ENCODE measurements at regions not wholly inside any gene's neighbourhood (a gene's known extent, or its start where the extent isn't known, plus 50 kb on each side); places are given as distances from the start of the nearest gene placed in this dataset.
"Not testable (repeated sequence)": the region's sequence is repeated elsewhere in the genome, so short reads cannot be mapped to it uniquely, and the experiment has no call there.

DNA sequence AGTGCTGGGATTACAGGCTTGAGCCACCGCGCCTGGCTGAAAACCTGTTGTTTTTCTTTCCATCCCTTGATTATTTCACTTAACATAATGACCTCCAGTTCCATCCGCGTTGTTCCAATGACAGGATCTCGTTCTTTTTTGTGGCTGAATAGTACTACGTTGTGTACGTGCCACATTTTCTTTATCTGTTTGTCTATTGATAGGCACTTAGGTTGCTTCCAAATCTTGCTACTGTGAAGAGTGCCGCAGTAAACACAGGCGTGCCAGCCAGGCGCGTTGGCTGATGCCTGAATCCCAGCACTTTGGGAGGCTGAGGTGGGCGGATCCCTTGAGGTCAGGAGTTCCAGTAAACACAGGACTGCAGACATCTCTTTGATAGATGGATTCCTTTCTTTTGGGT is 165.1 kb downstream of the LAT start:
- intact Hi-C loops (cut with micrococcal nuclease; ENCODE audit: unreplicated experiment); TF ChIP-seq CREM (CRISPR knock-in tag; IDR thresholded peaks at IDR 0.05); FOXP1 (IDR thresholded peaks at IDR 0.05); SOX6 (IDR thresholded peaks at IDR 0.05): not testable (repeated sequence)
- TF ChIP-seq HDAC2 (CRISPR knock-in tag; IDR thresholded peaks at IDR 0.05) (peak; percentile 52; the same call in 1 of the 2 replicates), TFE3 (CRISPR knock-in tag; IDR thresholded peaks at IDR 0.05) (peak; percentile 30; the same call in 1 of the 2 replicates), RARA (CRISPR knock-in tag; IDR thresholded peaks at IDR 0.05) (peak; percentile 63), FOXA3 (CRISPR knock-in tag; IDR thresholded peaks at IDR 0.05) (peak; percentile 64), ZNF317 (CRISPR knock-in tag; IDR thresholded peaks at IDR 0.05) (peak; percentile 82), MTERF4 (CRISPR knock-in tag; IDR thresholded peaks at IDR 0.05) (peak; percentile 3; the same call in 1 of the 2 replicates), CREM (IDR thresholded peaks at IDR 0.05) (0 out of 2 replicates have a peak, but pooled peaks have one; percentile 4), ETV5 (CRISPR knock-in tag; IDR thresholded peaks at IDR 0.05; ENCODE audit: borderline replicate concordance) (peak; percentile 18; the same call in 1 of the 2 replicates), FOXP1 (CRISPR knock-in tag; IDR thresholded peaks at IDR 0.05) (peak; percentile 90), SOX6 (CRISPR knock-in tag; IDR thresholded peaks at IDR 0.05) (0 out of 2 replicates have a peak, but pooled peaks have one; percentile 10), ZNF292 (CRISPR knock-in tag; IDR thresholded peaks at IDR 0.05; ENCODE audit: borderline replicate concordance, low read depth) (0 out of 2 replicates have a peak, but pooled peaks have one; percentile 44), MED1 (CRISPR knock-in tag; IDR thresholded peaks at IDR 0.05) (peak; percentile 50; the same call in 1 of the 2 replicates), SOX5 (CRISPR knock-in tag; IDR thresholded peaks at IDR 0.05; ENCODE audit: borderline replicate concordance) (peak; percentile 69; the same call in 1 of the 2 replicates), KDM2A (CRISPR knock-in tag; IDR thresholded peaks at IDR 0.05; ENCODE audit: borderline replicate concordance, low read depth) (0 out of 2 replicates have a peak, but pooled peaks have one; percentile 12), FOXO1 (CRISPR knock-in tag; IDR thresholded peaks at IDR 0.05) (peak; percentile 72; the same call in 1 of the 2 replicates), NR2F6 (IDR thresholded peaks at IDR 0.05) (peak; percentile 48; the same call in 1 of the 2 replicates), NR2F6 (CRISPR knock-in tag; IDR thresholded peaks at IDR 0.05) (peak; percentile 83)
- TF ChIP-seq, protein P1, sequence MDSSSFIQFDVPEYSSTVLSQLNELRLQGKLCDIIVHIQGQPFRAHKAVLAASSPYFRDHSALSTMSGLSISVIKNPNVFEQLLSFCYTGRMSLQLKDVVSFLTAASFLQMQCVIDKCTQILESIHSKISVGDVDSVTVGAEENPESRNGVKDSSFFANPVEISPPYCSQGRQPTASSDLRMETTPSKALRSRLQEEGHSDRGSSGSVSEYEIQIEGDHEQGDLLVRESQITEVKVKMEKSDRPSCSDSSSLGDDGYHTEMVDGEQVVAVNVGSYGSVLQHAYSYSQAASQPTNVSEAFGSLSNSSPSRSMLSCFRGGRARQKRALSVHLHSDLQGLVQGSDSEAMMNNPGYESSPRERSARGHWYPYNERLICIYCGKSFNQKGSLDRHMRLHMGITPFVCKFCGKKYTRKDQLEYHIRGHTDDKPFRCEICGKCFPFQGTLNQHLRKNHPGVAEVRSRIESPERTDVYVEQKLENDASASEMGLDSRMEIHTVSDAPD (CRISPR knock-in tag; IDR thresholded peaks at IDR 0.05) = peak; percentile 67; the same call in 1 of the 2 replicates
- TF ChIP-seq, protein P2, sequence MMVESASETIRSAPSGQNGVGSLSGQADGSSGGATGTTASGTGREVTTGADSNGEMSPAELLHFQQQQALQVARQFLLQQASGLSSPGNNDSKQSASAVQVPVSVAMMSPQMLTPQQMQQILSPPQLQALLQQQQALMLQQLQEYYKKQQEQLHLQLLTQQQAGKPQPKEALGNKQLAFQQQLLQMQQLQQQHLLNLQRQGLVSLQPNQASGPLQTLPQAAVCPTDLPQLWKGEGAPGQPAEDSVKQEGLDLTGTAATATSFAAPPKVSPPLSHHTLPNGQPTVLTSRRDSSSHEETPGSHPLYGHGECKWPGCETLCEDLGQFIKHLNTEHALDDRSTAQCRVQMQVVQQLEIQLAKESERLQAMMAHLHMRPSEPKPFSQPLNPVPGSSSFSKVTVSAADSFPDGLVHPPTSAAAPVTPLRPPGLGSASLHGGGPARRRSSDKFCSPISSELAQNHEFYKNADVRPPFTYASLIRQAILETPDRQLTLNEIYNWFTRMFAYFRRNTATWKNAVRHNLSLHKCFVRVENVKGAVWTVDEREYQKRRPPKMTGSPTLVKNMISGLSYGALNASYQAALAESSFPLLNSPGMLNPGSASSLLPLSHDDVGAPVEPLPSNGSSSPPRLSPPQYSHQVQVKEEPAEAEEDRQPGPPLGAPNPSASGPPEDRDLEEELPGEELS (CRISPR knock-in tag; IDR thresholded peaks at IDR 0.05) = peak; percentile 85

More for the DNA sequence above, 165.1 kb downstream of the LAT start:
- peaks cover 58% of the 10 kb centered on the region for H3K4me1 ChIP-seq (ENCODE audit: insufficient read depth, low read length)
- in situ Hi-C loops (cut with HindIII; ENCODE audit: extremely low pct_ligation_motif_present, low pct_unique_long_range_greater_than_20kb); H3K9ac ChIP-seq (ENCODE audit: insufficient read depth, low read depth, low read length); H3K27ac ChIP-seq (ENCODE audit: extremely low read length, insufficient read depth, low read length); H3K9me3 ChIP-seq (ENCODE audit: low read length); H2AFZ ChIP-seq (ENCODE audit: low read length); CTCF ChIA-PET (ENCODE audit: low intra/inter-chr PET ratio, low total read pairs); H3K36me3 ChIP-seq (replicated peaks in 1 of 2; ENCODE audit: control insufficient read depth in 1 of 2, insufficient read depth in 2 of 2, low read length in 2 of 2); H3K27me3 ChIP-seq (ENCODE audit: control insufficient read depth in 1 of 2, insufficient read depth in 2 of 2, low read length in 2 of 2); POLR2A ChIA-PET; H3K79me2 ChIP-seq (ENCODE audit: insufficient read depth, low read length); BruUV-seq (replicated peaks); H3K4me3 ChIP-seq (replicated peaks in 1 of 3; ENCODE audit: insufficient read depth in 1 of 3, low read depth in 2 of 3, low read length in 3 of 3); H4K20me1 ChIP-seq (ENCODE audit: insufficient read depth, low read length): not testable (repeated sequence)
- 0 out of 2 replicates have a peak overlapping the region, but pooled peaks have one; percentile 19 for H3K4me2 ChIP-seq (ENCODE audit: low read depth, low read length)
- peak; percentile 83 for FAIRE-seq
- peak; percentile 47 for ATAC-seq
- peak; percentile 57 for DNase-seq (ENCODE audit: low spot score)
- WGBS (ENCODE audit: low lambda C conversion rate) = 5% methylated on average over 12 of the region's 12 CpGs

All from HepG2 (cell line).